GM23338 (cell line): ENCODE measurements at regions not wholly inside any gene's neighbourhood (a gene's known extent, or its start where the extent isn't known, plus 50 kb on each side); places are given as distances from the start of the nearest gene placed in this dataset.

ENCODE experiments used
- ATAC-seq: fragments of 200-7000 bp; cut with Tn5 transposase; 3 replicates; pipeline ENCODE4 v1.9.1; 2020
- DNase-seq: peaks from one replicate; pipeline ENCODE4 v3.0.0-alpha.2; 2015; ENCODE audit warnings: low spot score
- H2AFZ ChIP-seq: fragments of 200-600 bp; sonication (generic); 2 replicates; pipeline ENCODE4 v1.8.0; 2016; ENCODE audit warnings: antibody characterized with exemption, mild to moderate bottlenecking, moderate library complexity
- H3F3A ChIP-seq: fragments of 200-600 bp; sonication (generic); replicated peaks from 2 replicates; pipeline ENCODE4 v1.8.0; 2017; ENCODE audit warnings: antibody characterized with exemption, mixed run types, low read depth
- H3K27ac ChIP-seq: fragments of 200-600 bp; sonication (generic); 2 replicates; pipeline ENCODE4 v1.6.1; 2016; ENCODE audit warnings: low read depth
- H3K27me3 ChIP-seq: fragments of 200-600 bp; sonication (generic); 2 replicates; pipeline ENCODE4 v1.8.0; 2016; ENCODE audit warnings: mild to moderate bottlenecking, mixed run types, moderate library complexity; ENCODE audit not compliant: insufficient read depth
- H3K36me3 ChIP-seq: fragments of 200-600 bp; sonication (generic); 2 replicates; pipeline ENCODE4 v1.8.0; 2016; ENCODE audit warnings: mild to moderate bottlenecking; ENCODE audit not compliant: insufficient read depth
- H3K4me1 ChIP-seq: fragments of 200-600 bp; sonication (generic); 2 replicates; pipeline ENCODE4 v1.8.0; 2016; ENCODE audit warnings: mild to moderate bottlenecking, moderate library complexity; ENCODE audit not compliant: insufficient read depth
- H3K4me2 ChIP-seq: fragments of 200-600 bp; sonication (generic); 2 replicates; pipeline ENCODE4 v1.7.1; 2017; ENCODE audit warnings: mixed run types
- H3K4me3 ChIP-seq: fragments of 200-600 bp; sonication (generic); 2 replicates; pipeline ENCODE4 v1.6.1; 2016; ENCODE audit warnings: mixed run types
- H3K79me2 ChIP-seq: fragments of 200-600 bp; sonication (generic); replicated peaks from 2 replicates; pipeline ENCODE4 v1.8.0; 2017; ENCODE audit warnings: mild to moderate bottlenecking; ENCODE audit not compliant: insufficient read depth
- H3K9me2 ChIP-seq: fragments of 200-600 bp; sonication (generic); 2 replicates; pipeline ENCODE4 v1.8.0; 2017; ENCODE audit not compliant: insufficient read depth
- H4K20me1 ChIP-seq: fragments of 200-600 bp; sonication (generic); replicated peaks from 2 replicates; pipeline ENCODE4 v1.8.0; 2017; ENCODE audit warnings: mild to moderate bottlenecking; ENCODE audit not compliant: insufficient read depth
- H3K27ac Mint-ChIP-seq: 2 replicates; pipeline ENCODE4 v1.8.0; 2020; ENCODE audit warnings: inconsistent platforms, mild to moderate bottlenecking, moderate library complexity, mixed read lengths
- H3K27me3 Mint-ChIP-seq: 3 replicates; pipeline ENCODE4 v1.8.0; 2022; ENCODE audit warnings: low read depth, mild to moderate bottlenecking, moderate library complexity, mixed read lengths, inconsistent platforms; ENCODE audit not compliant: insufficient read depth, poor library complexity
- H3K36me3 Mint-ChIP-seq: 3 replicates; pipeline ENCODE4 v1.8.0; 2021; ENCODE audit warnings: low read depth, mild to moderate bottlenecking, inconsistent platforms, moderate library complexity, mixed read lengths
- H3K4me1 Mint-ChIP-seq: 3 replicates; pipeline ENCODE4 v1.8.0; 2020; ENCODE audit warnings: mild to moderate bottlenecking, inconsistent platforms, mixed read lengths
- H3K4me3 Mint-ChIP-seq: 3 replicates; pipeline ENCODE4 v1.8.0; 2021; ENCODE audit warnings: moderate library complexity, mild to moderate bottlenecking, inconsistent platforms, mixed read lengths
- H3K9me3 Mint-ChIP-seq: 3 replicates; pipeline ENCODE4 v1.8.0; 2020; ENCODE audit warnings: moderate library complexity, mild to moderate bottlenecking, inconsistent platforms, mixed read lengths
- EZH2 ChIP-seq: fragments of 200-600 bp; sonication (generic); IDR thresholded peaks from one replicate; pipeline ENCODE4 v1.8.0; 2017; ENCODE audit warnings: antibody characterized with exemption, mild to moderate bottlenecking, low read depth; ENCODE audit not compliant: unreplicated experiment
- JUNB ChIP-seq: IDR thresholded peaks from one replicate; pipeline ENCODE4 v1.6.1; 2016; ENCODE audit warnings: antibody characterized with exemption; ENCODE audit not compliant: unreplicated experiment
- STAT1 ChIP-seq: IDR thresholded peaks from one replicate; pipeline ENCODE4 v1.6.1; 2016; ENCODE audit warnings: antibody characterized with exemption; ENCODE audit not compliant: unreplicated experiment
- ZNF114 ChIP-seq: fragments of 250-450 bp; sonication (Bioruptor Pico); IDR thresholded peaks from 2 replicates; pipeline ENCODE4 v1.5.0; 2020; ENCODE audit warnings: mild to moderate bottlenecking, moderate library complexity
- ZNF331 ChIP-seq: fragments of 250-450 bp; sonication (Bioruptor Pico); IDR thresholded peaks from 2 replicates; pipeline ENCODE4 v1.5.0; 2020; ENCODE audit warnings: low read depth, mild to moderate bottlenecking, moderate library complexity
- TF ChIP-seq, protein P1 (sequence below), 2 experiments: fragments of 200-600 bp in 1 of 2; sonication (generic) in 1 of 2; conservative IDR thresholded peaks; 2 replicates each; pipeline versions ENCODE4 v1.5.1 to v1.6.1; 2016 to 2017; ENCODE audit warnings: antibody characterized with exemption in 2 of 2, low read depth in 2 of 2, mild to moderate bottlenecking in 2 of 2, moderate library complexity in 1 of 2
- TF ChIP-seq, protein P2 (sequence below): IDR thresholded peaks from one replicate; pipeline ENCODE4 v1.6.1; 2018; ENCODE audit warnings: antibody characterized with exemption; ENCODE audit not compliant: unreplicated experiment

DNA sequence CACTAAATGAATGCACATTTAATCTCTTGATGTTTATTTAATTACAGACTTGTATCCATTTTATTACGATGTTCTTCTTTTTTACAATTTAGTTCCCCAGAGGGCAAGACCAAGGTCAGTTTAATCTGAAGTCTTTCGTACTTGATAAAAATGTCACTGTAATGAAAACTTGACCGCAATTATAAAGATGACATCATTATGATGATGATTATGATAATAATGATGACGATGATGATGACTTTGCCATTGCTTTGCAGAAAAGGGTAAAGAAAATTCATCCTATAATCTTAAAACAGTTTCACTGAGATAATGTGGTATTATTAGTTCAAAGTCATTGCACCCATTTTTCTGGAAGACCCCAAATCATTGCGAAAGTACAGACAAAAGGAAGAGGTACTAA, 290.1 kb downstream of the NEBL start:
- Mint-ChIP-seq H3K36me3 (no peaks in the 10 kb centered on the region), H3K4me3 (no peak overlapping the region), H3K4me1 (peaks cover 3% of the 10 kb centered on the region; the same call in 1 of the 3 replicates), H3K9me3 (no peaks in the 10 kb centered on the region), H3K27ac (no peak overlapping the region), H3K27me3 (peaks cover 2% of the 10 kb centered on the region)
- no peak for DNase-seq
- H3K9me2 ChIP-seq: no peaks in the 10 kb centered on the region; the same call in 1 of the 2 replicates
- no peaks in the 10 kb centered on the region for H3F3A ChIP-seq
- TF ChIP-seq JUNB (no peak), ZNF114 (no peak), STAT1 (no peak)
- TF ChIP-seq, protein P1, sequence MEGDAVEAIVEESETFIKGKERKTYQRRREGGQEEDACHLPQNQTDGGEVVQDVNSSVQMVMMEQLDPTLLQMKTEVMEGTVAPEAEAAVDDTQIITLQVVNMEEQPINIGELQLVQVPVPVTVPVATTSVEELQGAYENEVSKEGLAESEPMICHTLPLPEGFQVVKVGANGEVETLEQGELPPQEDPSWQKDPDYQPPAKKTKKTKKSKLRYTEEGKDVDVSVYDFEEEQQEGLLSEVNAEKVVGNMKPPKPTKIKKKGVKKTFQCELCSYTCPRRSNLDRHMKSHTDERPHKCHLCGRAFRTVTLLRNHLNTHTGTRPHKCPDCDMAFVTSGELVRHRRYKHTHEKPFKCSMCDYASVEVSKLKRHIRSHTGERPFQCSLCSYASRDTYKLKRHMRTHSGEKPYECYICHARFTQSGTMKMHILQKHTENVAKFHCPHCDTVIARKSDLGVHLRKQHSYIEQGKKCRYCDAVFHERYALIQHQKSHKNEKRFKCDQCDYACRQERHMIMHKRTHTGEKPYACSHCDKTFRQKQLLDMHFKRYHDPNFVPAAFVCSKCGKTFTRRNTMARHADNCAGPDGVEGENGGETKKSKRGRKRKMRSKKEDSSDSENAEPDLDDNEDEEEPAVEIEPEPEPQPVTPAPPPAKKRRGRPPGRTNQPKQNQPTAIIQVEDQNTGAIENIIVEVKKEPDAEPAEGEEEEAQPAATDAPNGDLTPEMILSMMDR (conservative IDR thresholded peaks at IDR 0.05; ENCODE audit: low read depth in 2 of 2): no peak
- TF ChIP-seq, protein P2, sequence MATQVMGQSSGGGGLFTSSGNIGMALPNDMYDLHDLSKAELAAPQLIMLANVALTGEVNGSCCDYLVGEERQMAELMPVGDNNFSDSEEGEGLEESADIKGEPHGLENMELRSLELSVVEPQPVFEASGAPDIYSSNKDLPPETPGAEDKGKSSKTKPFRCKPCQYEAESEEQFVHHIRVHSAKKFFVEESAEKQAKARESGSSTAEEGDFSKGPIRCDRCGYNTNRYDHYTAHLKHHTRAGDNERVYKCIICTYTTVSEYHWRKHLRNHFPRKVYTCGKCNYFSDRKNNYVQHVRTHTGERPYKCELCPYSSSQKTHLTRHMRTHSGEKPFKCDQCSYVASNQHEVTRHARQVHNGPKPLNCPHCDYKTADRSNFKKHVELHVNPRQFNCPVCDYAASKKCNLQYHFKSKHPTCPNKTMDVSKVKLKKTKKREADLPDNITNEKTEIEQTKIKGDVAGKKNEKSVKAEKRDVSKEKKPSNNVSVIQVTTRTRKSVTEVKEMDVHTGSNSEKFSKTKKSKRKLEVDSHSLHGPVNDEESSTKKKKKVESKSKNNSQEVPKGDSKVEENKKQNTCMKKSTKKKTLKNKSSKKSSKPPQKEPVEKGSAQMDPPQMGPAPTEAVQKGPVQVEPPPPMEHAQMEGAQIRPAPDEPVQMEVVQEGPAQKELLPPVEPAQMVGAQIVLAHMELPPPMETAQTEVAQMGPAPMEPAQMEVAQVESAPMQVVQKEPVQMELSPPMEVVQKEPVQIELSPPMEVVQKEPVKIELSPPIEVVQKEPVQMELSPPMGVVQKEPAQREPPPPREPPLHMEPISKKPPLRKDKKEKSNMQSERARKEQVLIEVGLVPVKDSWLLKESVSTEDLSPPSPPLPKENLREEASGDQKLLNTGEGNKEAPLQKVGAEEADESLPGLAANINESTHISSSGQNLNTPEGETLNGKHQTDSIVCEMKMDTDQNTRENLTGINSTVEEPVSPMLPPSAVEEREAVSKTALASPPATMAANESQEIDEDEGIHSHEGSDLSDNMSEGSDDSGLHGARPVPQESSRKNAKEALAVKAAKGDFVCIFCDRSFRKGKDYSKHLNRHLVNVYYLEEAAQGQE: no peak
- no peak overlapping the region for H2AFZ ChIP-seq
- H3K79me2 ChIP-seq: no peaks in the 10 kb centered on the region
- no peak overlapping the region for H3K27ac ChIP-seq
- ATAC-seq: no peak
- no peak overlapping the region for H3K4me3 ChIP-seq
- H4K20me1 ChIP-seq: no peaks in the 10 kb centered on the region
- H3K27me3 ChIP-seq: no peaks in the 10 kb centered on the region
- no peaks in the 10 kb centered on the region for H3K4me1 ChIP-seq
- no peaks in the 10 kb centered on the region for H3K36me3 ChIP-seq
- H3K4me2 ChIP-seq: no peak overlapping the region

DNA sequence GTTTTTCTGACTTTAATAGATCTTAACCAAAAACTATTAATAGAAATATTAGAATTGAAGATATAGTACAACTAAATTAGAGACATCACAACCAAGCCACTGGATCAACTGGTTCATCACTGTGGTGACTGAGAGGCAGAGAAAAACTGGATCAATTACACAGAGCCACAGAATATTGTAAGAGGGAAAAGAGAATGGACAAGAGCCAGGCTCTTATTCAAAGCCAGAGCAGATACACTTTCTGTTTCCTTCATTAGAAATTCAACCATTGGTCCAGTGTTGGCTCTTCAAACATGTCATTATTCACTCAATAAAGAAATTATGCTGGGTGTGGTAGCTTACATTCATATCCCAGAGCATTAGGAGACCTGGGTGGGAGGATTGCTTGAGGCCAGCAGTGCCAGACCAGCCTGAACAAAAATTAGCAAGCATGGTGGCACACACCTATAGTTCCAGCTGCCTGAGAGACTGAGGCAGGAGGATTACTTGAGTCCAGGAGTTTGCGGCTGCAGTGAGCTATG, 295.1 kb downstream of the NEBL start:
- Histone ChIP-seq H3F3A (no peaks in the 10 kb centered on the region), H3K9me2 (no peaks in the 10 kb centered on the region; the same call in 1 of the 2 replicates), H3K27ac (no peak overlapping the region), H3K4me3 (no peak overlapping the region), H3K4me2 (no peak overlapping the region), H3K79me2 (no peaks in the 10 kb centered on the region), H3K4me1 (peaks cover 7% of the 10 kb centered on the region), H2AFZ (no peak overlapping the region), H3K36me3 (no peaks in the 10 kb centered on the region), H4K20me1 (no peaks in the 10 kb centered on the region), H3K27me3 (no peaks in the 10 kb centered on the region)
- peaks cover 9% of the 10 kb centered on the region for H3K4me1 Mint-ChIP-seq
- no peak for DNase-seq
- no peak overlapping the region for H3K4me3 Mint-ChIP-seq
- H3K27me3 Mint-ChIP-seq: peaks cover 2% of the 10 kb centered on the region
- H3K27ac Mint-ChIP-seq: no peak overlapping the region
- ATAC-seq: no peak
- H3K9me3 Mint-ChIP-seq: no peaks in the 10 kb centered on the region
- no peaks in the 10 kb centered on the region for H3K36me3 Mint-ChIP-seq
- TF ChIP-seq, protein P1 (conservative IDR thresholded peaks at IDR 0.05; ENCODE audit: low read depth in 2 of 2): no peak
- TF ChIP-seq ZNF331 (CRISPR knock-in tag) (no peak), STAT1 (no peak), EZH2 (no peak)
